HUES48 (cell line): ENCODE measurements at regions not wholly inside any gene's neighbourhood (a gene's known extent, or its start where the extent isn't known, plus 50 kb on each side); places are given as distances from the start of the nearest gene placed in this dataset.
"Not testable (repeated sequence)": the region's sequence is repeated elsewhere in the genome, so short reads cannot be mapped to it uniquely, and the experiment has no call there.

Experiments used
- H3K27ac ChIP-seq: one replicate; pipeline ENCODE4 v1.7.0; 2013; ENCODE audit warnings: low read depth, low read length, inconsistent platforms
- H3K27me3 ChIP-seq: 2 replicates; pipeline ENCODE4 v1.6.1; 2013; ENCODE audit warnings: mild to moderate bottlenecking, low read length; ENCODE audit not compliant: control insufficient read depth, insufficient read depth
- H3K36me3 ChIP-seq: 2 replicates; pipeline ENCODE4 v1.6.1; 2013; ENCODE audit warnings: low read length; ENCODE audit not compliant: control insufficient read depth, insufficient read depth
- H3K4me1 ChIP-seq: 2 replicates; pipeline ENCODE4 v1.6.1; 2013; ENCODE audit warnings: mild to moderate bottlenecking, low read length; ENCODE audit not compliant: control insufficient read depth, insufficient read depth
- H3K4me3 ChIP-seq: 2 replicates; pipeline ENCODE4 v1.5.1; 2013; ENCODE audit warnings: mild to moderate bottlenecking, low read depth, low read length
- H3K9ac ChIP-seq: 2 replicates; pipeline ENCODE4 v1.6.1; 2013; ENCODE audit warnings: mild to moderate bottlenecking, low read depth, low read length, moderate library complexity
- H3K9me3 ChIP-seq: 2 replicates; pipeline ENCODE4 v1.6.1; 2013; ENCODE audit warnings: low read length; ENCODE audit not compliant: control insufficient read depth, insufficient read depth

DNA sequence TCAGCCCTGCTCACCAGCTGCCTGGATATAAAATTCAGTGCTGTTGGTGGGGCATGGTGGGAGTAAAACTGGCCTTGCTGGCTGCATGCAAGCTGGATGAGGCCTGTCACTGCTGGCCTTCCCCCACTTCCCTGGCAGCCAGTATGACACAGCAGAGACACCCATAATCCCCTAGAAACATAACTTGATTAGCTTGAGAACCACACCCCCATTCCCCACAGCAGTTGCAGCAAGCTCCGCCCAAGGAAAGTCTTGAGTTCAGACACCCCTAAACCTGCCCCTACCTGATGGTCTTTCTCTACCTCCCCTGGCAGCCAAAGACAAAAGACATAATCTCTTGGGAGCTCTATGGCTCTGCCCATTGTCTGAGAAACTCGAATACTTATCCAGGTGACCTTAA is 405.1 kb upstream of the NECTIN3 start:
- Histone ChIP-seq H3K27me3 (no peaks in the 10 kb centered on the region), H3K36me3 (no peaks in the 10 kb centered on the region), H3K27ac (no peak overlapping the region), H3K4me3 (no peak overlapping the region), H3K4me1 (no peaks in the 10 kb centered on the region), H3K9ac (no peak overlapping the region), H3K9me3 (peaks cover 33% of the 10 kb centered on the region)

DNA sequence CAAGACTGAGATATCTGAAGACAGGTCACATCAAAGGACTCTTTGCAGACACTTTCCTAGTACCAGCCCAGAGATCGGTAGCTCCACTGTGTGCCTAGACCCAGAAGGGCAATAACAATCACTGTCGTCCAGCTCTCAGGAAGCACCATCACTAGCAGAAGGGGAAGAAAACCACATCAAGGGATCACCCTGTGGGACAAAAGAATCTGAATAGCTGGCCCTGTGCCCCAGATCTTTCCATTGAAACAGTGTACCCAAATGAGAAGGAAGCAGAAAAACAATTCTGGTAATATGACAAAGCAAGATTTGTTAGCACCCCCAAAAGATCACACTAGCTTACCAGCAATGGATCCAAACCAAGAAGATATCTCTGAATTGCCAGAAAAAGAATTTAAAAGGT is 404.4 kb upstream of the NECTIN3 start:
- Histone ChIP-seq H3K9me3 (peaks cover 40% of the 10 kb centered on the region), H3K27me3 (no peaks in the 10 kb centered on the region), H3K27ac (no peak overlapping the region), H3K4me3 (no peak overlapping the region), H3K4me1 (no peaks in the 10 kb centered on the region), H3K36me3 (no peaks in the 10 kb centered on the region), H3K9ac (no peak overlapping the region)

DNA sequence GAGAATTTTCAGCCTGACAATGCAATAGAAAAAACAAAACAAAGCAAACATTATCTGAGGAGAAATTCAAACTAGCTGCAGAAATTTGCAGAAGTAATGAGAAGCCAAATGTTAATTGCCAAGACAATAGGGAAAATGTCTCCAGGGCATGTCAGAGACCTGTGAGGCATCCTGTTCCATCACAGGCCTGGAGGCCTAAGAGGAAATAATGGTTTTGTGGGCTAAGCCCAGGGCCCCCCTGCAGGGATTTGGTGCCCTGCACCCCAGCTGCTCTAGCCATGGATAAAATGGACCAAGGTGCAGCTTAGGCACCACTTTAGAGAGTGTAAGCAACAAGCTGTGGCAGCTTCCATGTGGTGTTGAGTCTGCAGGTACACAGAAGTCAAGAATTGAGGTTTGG is 401.2 kb upstream of the NECTIN3 start:
- Histone ChIP-seq H3K4me3 (no peak overlapping the region), H3K27me3 (no peaks in the 10 kb centered on the region), H3K4me1 (no peaks in the 10 kb centered on the region), H3K27ac (no peak overlapping the region), H3K9me3 (peaks cover 34% of the 10 kb centered on the region), H3K9ac (no peak overlapping the region), H3K36me3 (no peaks in the 10 kb centered on the region)

DNA sequence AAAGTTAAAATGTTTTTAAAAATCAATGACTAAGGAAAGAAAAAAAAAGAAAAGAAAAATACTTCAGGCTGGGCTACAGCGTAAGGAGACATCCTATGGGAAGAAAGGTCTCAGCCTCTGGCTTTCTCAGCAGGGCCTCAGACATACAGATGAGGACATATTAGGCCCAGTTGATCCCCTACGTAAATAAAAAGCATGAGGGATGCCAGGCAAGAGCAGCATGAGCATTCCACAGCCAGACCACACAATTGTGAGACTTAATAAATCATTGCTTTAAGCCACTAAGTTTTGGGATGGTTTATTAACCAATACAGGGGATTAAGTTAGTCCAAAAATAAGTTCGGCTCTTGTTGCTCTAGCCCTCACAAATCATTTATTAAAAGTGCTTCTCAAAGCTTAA is 394.1 kb upstream of the NECTIN3 start:
- H3K4me3 ChIP-seq: no peak overlapping the region
- no peaks in the 10 kb centered on the region for H3K9me3 ChIP-seq
- peaks cover 4% of the 10 kb centered on the region; the same call in 1 of the 2 replicates for H3K4me1 ChIP-seq
- no peaks in the 10 kb centered on the region for H3K36me3 ChIP-seq
- no peak overlapping the region for H3K9ac ChIP-seq
- no peak overlapping the region for H3K27ac ChIP-seq
- no peaks in the 10 kb centered on the region for H3K27me3 ChIP-seq

DNA sequence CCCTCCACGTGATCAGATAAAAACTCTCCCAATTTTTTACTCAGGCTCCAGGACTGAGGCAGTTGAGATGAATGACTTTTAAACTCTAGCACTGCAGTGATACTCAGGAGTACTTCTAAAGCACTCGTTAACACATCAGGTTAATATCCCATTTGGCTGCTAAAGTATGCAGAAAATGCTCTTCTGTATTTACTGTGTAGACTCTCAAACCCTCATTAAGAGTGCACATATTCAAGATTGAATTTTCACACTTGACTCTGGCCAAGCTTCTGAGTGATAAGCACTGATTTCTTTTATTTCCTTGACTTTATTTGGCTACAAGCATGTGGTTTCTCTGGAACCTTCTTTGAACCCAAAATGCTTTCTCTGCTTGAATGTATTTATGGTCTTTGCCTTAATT is 392.3 kb upstream of the NECTIN3 start:
- Histone ChIP-seq H3K36me3 (no peaks in the 10 kb centered on the region), H3K9me3 (no peaks in the 10 kb centered on the region), H3K4me1 (peaks cover 12% of the 10 kb centered on the region), H3K9ac (no peak overlapping the region), H3K27ac (no peak overlapping the region), H3K27me3 (no peaks in the 10 kb centered on the region), H3K4me3 (no peak overlapping the region)

DNA sequence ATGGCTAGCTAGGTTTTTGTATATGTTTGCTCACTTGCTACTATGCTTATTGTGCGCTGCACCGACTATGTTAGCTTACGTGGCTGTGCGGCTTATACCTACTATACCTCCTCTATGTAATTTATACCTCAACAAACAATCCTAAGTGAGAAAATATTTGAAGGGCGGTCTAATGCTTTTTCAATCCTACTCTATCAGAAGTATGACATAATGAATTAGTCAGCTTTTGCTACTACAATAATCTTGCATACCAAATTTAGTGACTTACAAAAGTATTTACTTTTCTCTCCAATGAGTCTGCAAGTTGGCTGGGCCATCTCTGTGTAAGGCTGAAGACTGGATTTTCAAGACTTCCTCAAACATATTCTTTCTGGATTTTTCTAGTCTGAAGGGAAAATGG is 391.2 kb upstream of the NECTIN3 start:
- Histone ChIP-seq H3K4me1 (peaks cover 23% of the 10 kb centered on the region), H3K36me3 (no peaks in the 10 kb centered on the region), H3K27ac (no peak overlapping the region), H3K9ac (no peak overlapping the region), H3K27me3 (no peaks in the 10 kb centered on the region), H3K4me3 (no peak overlapping the region), H3K9me3 (no peaks in the 10 kb centered on the region)

DNA sequence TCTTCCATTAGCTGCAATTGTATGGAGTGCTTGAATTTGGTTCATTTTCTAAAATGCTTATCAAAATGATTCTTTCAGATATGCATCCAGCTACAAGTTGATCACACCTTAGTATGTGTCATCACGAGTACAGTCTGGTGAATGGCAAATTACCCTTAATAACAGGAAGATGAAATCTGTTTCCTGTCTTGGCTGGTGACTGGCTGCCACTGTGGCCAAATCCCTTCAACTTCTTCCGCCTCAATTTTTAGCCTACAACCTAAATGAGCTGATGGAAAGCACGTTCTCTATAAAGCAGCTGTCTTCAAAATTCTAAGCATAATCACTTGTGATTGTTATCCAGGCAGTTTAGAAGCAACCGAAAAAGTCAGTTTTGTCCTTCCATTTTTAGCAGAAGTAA is 387.1 kb upstream of the NECTIN3 start:
- H3K27ac ChIP-seq: peak overlapping the region; percentile 91

DNA sequence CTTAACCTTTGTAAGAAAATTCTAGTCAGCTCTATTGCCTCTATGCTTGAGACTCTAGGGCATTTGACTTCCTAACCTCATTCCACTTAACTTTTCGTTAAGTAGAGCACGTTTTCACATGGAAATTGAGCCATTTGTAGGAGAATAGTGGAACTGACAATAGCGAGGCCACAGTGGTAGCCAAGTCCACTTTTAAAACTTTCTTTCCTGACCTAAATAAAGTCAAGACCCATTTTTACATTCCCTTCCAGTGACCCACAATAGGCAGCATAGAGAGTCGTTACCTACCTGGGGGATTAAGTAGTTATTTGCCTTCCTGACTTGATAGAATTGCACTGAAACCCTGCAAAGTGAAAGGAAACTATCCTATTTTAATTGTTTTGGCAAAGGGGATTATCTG is 386.0 kb upstream of the NECTIN3 start:
- H3K27ac ChIP-seq: peak overlapping the region; percentile 91
- H3K4me1 ChIP-seq: peaks cover 48% of the 10 kb centered on the region
- no peaks in the 10 kb centered on the region for H3K27me3 ChIP-seq
- no peaks in the 10 kb centered on the region for H3K36me3 ChIP-seq
- no peak overlapping the region for H3K9ac ChIP-seq
- H3K9me3 ChIP-seq: no peaks in the 10 kb centered on the region
- H3K4me3 ChIP-seq: peak overlapping the region; percentile 23; the same call in 1 of the 2 replicates

More for the DNA sequence above, 387.1 kb upstream of the NECTIN3 start:
- Histone ChIP-seq H3K36me3 (no peaks in the 10 kb centered on the region), H3K4me3 (no peak overlapping the region), H3K4me1 (peaks cover 48% of the 10 kb centered on the region), H3K27me3 (no peaks in the 10 kb centered on the region), H3K9me3 (no peaks in the 10 kb centered on the region), H3K9ac (no peak overlapping the region)

DNA sequence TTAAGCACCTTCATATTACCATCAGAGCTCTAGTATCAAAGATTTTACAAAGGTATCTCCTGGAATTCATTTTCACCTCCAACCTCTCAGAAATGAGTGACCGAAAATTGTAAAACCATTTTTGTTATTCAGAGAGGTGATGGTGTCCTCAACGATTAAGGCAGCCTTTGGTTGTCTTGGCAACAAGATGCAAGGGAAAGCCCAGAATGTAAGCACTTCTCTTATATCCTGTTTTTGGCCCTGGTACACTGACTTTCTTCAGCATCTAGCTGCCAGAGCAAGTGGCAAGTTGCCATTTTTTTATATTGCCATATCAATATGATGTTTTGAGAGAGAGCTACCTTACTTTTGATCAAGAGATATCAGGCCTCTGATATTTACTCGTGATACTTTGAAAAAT is 384.9 kb upstream of the NECTIN3 start:
- no peaks in the 10 kb centered on the region for H3K27me3 ChIP-seq
- peaks cover 45% of the 10 kb centered on the region for H3K4me1 ChIP-seq
- no peak overlapping the region for H3K4me3 ChIP-seq
- no peaks in the 10 kb centered on the region for H3K9me3 ChIP-seq
- H3K27ac ChIP-seq: peak overlapping the region; percentile 91
- no peaks in the 10 kb centered on the region for H3K36me3 ChIP-seq
- no peak overlapping the region for H3K9ac ChIP-seq

DNA sequence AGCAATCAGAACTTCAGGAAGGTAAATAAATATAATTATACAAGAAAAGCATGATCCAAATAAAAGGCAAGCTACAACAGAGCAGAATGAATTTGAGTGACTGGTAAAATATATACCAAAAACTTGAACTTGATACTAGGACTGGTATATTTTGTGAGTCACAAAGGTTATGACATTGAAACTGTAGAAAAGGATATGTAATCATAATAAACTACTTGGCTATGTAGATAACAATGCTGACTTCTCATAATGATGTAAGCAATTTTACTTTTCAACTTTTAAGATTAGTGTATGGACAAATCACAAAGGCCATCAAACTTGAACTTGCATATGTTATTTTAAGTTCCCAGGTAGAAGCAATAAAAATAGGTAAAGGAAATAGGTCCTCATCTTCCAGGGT is 384.5 kb upstream of the NECTIN3 start:
- Histone ChIP-seq H3K9ac (no peak overlapping the region), H3K27ac (peak overlapping the region; percentile 91), H3K36me3 (no peaks in the 10 kb centered on the region), H3K4me3 (no peak overlapping the region), H3K9me3 (no peaks in the 10 kb centered on the region), H3K27me3 (no peaks in the 10 kb centered on the region), H3K4me1 (peaks cover 45% of the 10 kb centered on the region)

DNA sequence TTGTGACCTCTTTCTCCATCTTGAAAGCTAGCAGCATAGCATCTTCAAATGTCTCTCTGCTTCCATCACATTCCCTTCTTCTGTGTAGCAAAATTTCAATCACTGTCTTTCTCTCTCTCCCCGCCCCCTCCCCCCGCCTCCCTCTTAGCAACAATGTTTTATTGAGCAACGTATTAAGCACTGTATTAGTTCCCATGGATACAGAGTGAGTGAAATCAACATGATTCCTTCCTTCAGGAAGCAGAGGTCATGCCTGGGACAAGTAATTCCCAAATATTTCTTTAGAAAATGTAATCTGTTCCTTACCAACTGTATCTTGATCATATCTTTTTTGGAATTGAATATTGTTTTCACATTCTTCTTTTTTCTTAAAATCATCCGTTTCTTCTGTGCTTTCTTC is 373.7 kb upstream of the NECTIN3 start:
- H3K27me3 ChIP-seq: no peaks in the 10 kb centered on the region
- H3K4me1 ChIP-seq: no peaks in the 10 kb centered on the region
- no peak overlapping the region for H3K9ac ChIP-seq
- H3K9me3 ChIP-seq: no peaks in the 10 kb centered on the region
- no peaks in the 10 kb centered on the region for H3K36me3 ChIP-seq
- H3K4me3 ChIP-seq: no peak overlapping the region
- H3K27ac ChIP-seq: no peak overlapping the region

DNA sequence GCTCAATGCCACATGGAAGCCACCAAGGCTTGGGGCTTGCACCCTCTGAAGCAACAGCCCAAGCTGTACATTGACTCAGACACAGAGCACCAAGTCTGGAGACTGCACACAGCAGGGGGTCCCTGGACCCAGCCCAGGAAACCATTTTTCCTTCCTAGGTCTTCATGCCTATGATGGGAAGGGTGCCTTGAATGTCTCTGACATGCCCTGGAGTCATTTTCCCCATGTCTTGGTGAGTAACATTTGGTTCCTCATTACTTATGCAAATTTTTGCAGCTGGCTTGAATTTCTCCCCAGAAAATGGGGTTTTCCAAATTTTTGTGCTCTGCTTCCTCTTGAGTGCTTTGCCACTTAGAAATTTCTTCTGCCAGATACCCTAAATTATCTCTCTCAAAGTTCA is 367.3 kb upstream of the NECTIN3 start:
- not testable (repeated sequence) for H3K4me1 ChIP-seq, H3K9ac ChIP-seq, H3K4me3 ChIP-seq, H3K27ac ChIP-seq, H3K27me3 ChIP-seq, H3K36me3 ChIP-seq
- peaks cover 25% of the 10 kb centered on the region; the same call in 1 of the 2 replicates for H3K9me3 ChIP-seq
